DND-41 (cell line): ENCODE measurements at regions not wholly inside any gene's neighbourhood (a gene's known extent, or its start where the extent isn't known, plus 50 kb on each side); places are given as distances from the start of the nearest gene placed in this dataset.

ENCODE experiments used
- ATAC-seq: fragments of 200-7000 bp; cut with Tn5 transposase; 3 replicates; pipeline ENCODE4 v1.9.1; 2021; ENCODE audit warnings: low read depth; ENCODE audit not compliant: insufficient read depth
- DNase-seq: peaks from one replicate; pipeline ENCODE4 v3.0.0-alpha.2; 2020
- H2AFZ ChIP-seq: 2 replicates; pipeline ENCODE4 v1.6.0; 2012; ENCODE audit warnings: low read depth, low read length
- H3K27ac ChIP-seq: 2 replicates; pipeline ENCODE4 v1.5.1; 2012; ENCODE audit warnings: low read length, inconsistent platforms
- H3K27me3 ChIP-seq: fragments of 200-600 bp; sonication (generic); 2 replicates; pipeline ENCODE4 v1.6.0; 2012; ENCODE audit warnings: low read length, mild to moderate bottlenecking, inconsistent platforms; ENCODE audit not compliant: insufficient read depth, poor library complexity
- H3K36me3 ChIP-seq: 2 replicates; pipeline ENCODE4 v1.5.1; 2012; ENCODE audit warnings: low read length, inconsistent platforms; ENCODE audit not compliant: insufficient read depth
- H3K4me1 ChIP-seq: 2 replicates; pipeline ENCODE4 v1.5.1; 2012; ENCODE audit warnings: mild to moderate bottlenecking, low read length; ENCODE audit not compliant: insufficient read depth
- H3K4me2 ChIP-seq: 2 replicates; pipeline ENCODE4 v1.6.0; 2012; ENCODE audit warnings: mild to moderate bottlenecking, moderate library complexity, low read length, inconsistent platforms; ENCODE audit not compliant: insufficient read depth
- H3K4me3 ChIP-seq, 2 experiments: fragments of 200-600 bp in 1 of 2; shearing (Covaris generic) in 1 of 2; 2 replicates each; pipeline ENCODE4 v1.5.1; 2012 to 2016; ENCODE audit warnings: inconsistent platforms in 2 of 2, low read length in 2 of 2, mild to moderate bottlenecking in 2 of 2, low read depth in 1 of 2, moderate library complexity in 1 of 2
- H3K79me2 ChIP-seq: 2 replicates; pipeline ENCODE4 v1.6.0; 2012; ENCODE audit warnings: low read length, inconsistent platforms; ENCODE audit not compliant: insufficient read depth
- H3K9ac ChIP-seq: 2 replicates; pipeline ENCODE4 v1.6.0; 2012; ENCODE audit warnings: low read depth, mild to moderate bottlenecking, inconsistent platforms, low read length, moderate library complexity
- H3K9me3 ChIP-seq: 2 replicates; pipeline ENCODE4 v1.5.1; 2012; ENCODE audit warnings: low read length, moderate library complexity, mild to moderate bottlenecking, inconsistent platforms; ENCODE audit not compliant: insufficient read depth, severe bottlenecking
- H4K20me1 ChIP-seq: 2 replicates; pipeline ENCODE4 v1.6.0; 2012; ENCODE audit warnings: low read length; ENCODE audit not compliant: insufficient read depth
- EZH2 ChIP-seq: IDR thresholded peaks from 3 replicates; pipeline ENCODE4 v1.6.1; 2012; ENCODE audit warnings: borderline replicate concordance, low read depth, mild to moderate bottlenecking, moderate library complexity, low read length, inconsistent platforms; ENCODE audit not compliant: severe bottlenecking
- TF ChIP-seq, protein P1 (sequence below): IDR thresholded peaks from 2 replicates; pipeline ENCODE4 v1.5.1; 2012; ENCODE audit warnings: borderline replicate concordance, low read length, moderate library complexity, mild to moderate bottlenecking; ENCODE audit not compliant: poor library complexity, severe bottlenecking; ENCODE audit errors: extremely low read depth

DNA sequence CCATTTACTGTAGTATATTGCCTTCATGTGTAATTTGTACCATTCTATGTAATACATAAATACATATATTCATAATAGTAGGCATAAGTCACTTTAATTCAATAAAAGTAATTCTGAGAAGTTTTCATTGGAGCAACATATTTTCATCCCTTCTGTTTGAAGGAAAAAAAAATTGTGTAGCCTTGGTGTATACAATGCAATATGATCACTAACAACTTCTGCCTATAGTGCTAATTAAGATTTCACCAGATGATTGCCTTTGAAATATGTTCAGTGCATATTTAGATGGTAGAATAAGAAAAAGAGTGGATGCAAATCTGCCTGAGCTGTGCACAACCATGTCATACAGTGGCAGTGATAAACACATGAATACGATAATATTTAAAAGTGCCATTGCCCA is 996.8 kb downstream of the EFNA5 start:
- DNase-seq (no peak), ATAC-seq (no peak)
- no peaks in the 10 kb centered on the region for H3K4me1 ChIP-seq
- H3K79me2 ChIP-seq, result no peaks in the 10 kb centered on the region
- H3K27ac ChIP-seq, result no peak overlapping the region
- no peak overlapping the region for H3K4me3 ChIP-seq
- no peak overlapping the region for H3K9ac ChIP-seq
- no peak overlapping the region for H2AFZ ChIP-seq
- H3K9me3 ChIP-seq, result no peaks in the 10 kb centered on the region
- TF ChIP-seq EZH2, result no peak
- TF ChIP-seq, protein P1, sequence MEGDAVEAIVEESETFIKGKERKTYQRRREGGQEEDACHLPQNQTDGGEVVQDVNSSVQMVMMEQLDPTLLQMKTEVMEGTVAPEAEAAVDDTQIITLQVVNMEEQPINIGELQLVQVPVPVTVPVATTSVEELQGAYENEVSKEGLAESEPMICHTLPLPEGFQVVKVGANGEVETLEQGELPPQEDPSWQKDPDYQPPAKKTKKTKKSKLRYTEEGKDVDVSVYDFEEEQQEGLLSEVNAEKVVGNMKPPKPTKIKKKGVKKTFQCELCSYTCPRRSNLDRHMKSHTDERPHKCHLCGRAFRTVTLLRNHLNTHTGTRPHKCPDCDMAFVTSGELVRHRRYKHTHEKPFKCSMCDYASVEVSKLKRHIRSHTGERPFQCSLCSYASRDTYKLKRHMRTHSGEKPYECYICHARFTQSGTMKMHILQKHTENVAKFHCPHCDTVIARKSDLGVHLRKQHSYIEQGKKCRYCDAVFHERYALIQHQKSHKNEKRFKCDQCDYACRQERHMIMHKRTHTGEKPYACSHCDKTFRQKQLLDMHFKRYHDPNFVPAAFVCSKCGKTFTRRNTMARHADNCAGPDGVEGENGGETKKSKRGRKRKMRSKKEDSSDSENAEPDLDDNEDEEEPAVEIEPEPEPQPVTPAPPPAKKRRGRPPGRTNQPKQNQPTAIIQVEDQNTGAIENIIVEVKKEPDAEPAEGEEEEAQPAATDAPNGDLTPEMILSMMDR, result no peak
- no peaks in the 10 kb centered on the region for H3K36me3 ChIP-seq
- H3K4me2 ChIP-seq, result no peak overlapping the region
- H4K20me1 ChIP-seq, result no peaks in the 10 kb centered on the region
- no peaks in the 10 kb centered on the region for H3K27me3 ChIP-seq

DNA sequence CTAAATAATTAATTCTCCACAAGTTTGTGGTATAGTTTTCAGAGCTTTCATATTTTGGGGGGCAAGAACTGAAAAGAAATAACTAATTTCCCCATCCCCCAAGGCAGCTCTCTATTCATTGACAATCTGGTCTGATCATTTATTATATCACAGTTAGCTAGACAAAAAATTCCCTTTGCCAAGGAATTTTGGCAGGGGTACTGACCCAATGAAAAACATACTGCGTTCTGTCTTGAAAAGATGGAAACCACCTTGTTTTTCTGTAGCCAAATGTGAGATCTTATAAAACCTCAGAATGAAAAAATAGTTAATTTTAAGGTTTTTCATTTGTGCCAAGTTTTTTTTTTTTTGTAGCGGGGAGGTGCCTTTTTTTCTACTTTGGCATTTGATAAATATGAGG is 1008.9 kb downstream of the EFNA5 start:
- H3K4me2 ChIP-seq, result no peak overlapping the region
- no peaks in the 10 kb centered on the region for H3K36me3 ChIP-seq
- no peak overlapping the region for H3K9ac ChIP-seq
- no peaks in the 10 kb centered on the region for H3K4me1 ChIP-seq
- H3K27ac ChIP-seq, result no peak overlapping the region
- TF ChIP-seq, protein P1, result no peak
- no peak for TF ChIP-seq EZH2
- H3K79me2 ChIP-seq, result no peaks in the 10 kb centered on the region
- no peak overlapping the region for H2AFZ ChIP-seq
- H3K4me3 ChIP-seq, result no peak overlapping the region
- H4K20me1 ChIP-seq, result no peaks in the 10 kb centered on the region
- no peaks in the 10 kb centered on the region for H3K27me3 ChIP-seq
- ATAC-seq, result no peak
- no peaks in the 10 kb centered on the region for H3K9me3 ChIP-seq
- DNase-seq, result no peak

DNA sequence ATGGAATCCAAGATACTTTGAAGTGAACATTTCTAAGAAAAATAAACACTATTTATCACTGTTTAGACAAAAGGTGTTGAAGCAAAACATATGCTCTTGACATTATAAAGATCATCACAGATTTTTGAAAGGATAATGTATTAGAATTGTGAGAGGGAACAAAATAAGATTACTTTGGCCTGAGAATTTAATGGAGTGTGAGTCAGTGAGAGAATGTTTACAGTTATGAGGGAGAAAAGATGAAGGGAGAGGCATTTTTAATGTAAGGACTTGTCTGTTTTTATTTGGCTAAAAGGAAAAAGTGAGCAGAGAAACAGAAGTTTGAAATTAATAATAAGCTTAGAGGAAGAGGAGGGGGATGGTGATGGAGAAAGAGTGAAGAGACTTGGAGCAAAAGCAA is 1010.1 kb downstream of the EFNA5 start:
- H3K4me2 ChIP-seq, result no peak overlapping the region
- H3K9ac ChIP-seq, result no peak overlapping the region
- H3K79me2 ChIP-seq, result no peaks in the 10 kb centered on the region
- no peaks in the 10 kb centered on the region for H4K20me1 ChIP-seq
- DNase-seq, result no peak
- no peak overlapping the region for H3K27ac ChIP-seq
- H3K27me3 ChIP-seq, result no peaks in the 10 kb centered on the region
- no peak overlapping the region for H2AFZ ChIP-seq
- H3K4me3 ChIP-seq, result no peak overlapping the region
- TF ChIP-seq, protein P1, result no peak
- no peak for TF ChIP-seq EZH2
- no peaks in the 10 kb centered on the region for H3K4me1 ChIP-seq
- ATAC-seq, result no peak
- H3K36me3 ChIP-seq, result no peaks in the 10 kb centered on the region
- no peaks in the 10 kb centered on the region for H3K9me3 ChIP-seq

DNA sequence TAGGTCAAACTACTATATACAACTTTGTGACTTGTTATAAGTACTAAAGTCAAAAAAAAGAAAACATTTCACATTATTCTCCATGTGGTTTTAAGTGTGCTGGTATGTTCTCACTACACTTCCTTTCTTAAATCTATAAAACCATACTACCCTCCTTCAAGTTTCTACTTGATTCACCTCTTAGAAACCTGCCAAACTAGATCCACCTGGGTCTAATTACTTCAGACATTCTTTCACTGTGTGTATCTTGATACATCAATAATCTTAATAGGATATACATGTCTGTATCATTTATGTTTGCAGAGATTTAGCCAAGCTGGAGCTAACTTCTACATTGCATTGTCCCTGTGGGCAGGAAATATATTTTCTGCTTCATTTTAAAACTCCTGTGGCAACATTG is 1012.6 kb downstream of the EFNA5 start:
- H3K27ac ChIP-seq, result no peak overlapping the region
- DNase-seq, result no peak
- H3K4me3 ChIP-seq, result no peak overlapping the region

More for the DNA sequence above, 1012.6 kb downstream of the EFNA5 start:
- TF ChIP-seq, protein P1, result no peak
- no peak for TF ChIP-seq EZH2
- no peaks in the 10 kb centered on the region for H3K36me3 ChIP-seq
- no peak overlapping the region for H2AFZ ChIP-seq
- no peaks in the 10 kb centered on the region for H3K4me1 ChIP-seq
- H3K79me2 ChIP-seq, result no peaks in the 10 kb centered on the region
- no peaks in the 10 kb centered on the region for H3K27me3 ChIP-seq
- no peak overlapping the region for H3K9ac ChIP-seq
- ATAC-seq, result no peak
- H3K9me3 ChIP-seq, result no peaks in the 10 kb centered on the region
- no peaks in the 10 kb centered on the region for H4K20me1 ChIP-seq
- H3K4me2 ChIP-seq, result no peak overlapping the region
